ENCODE measurements at regions not wholly inside any gene's neighbourhood (a gene's known extent, or its start where the extent isn't known, plus 50 kb on each side); places are given as distances from the start of the nearest gene placed in this dataset.
A peak's percentile ranks its signal among the peaks of the same experiment; 100 is the strongest.

GRCh38 chr11:128040603-128041002 lies 546.8 kb downstream of the ETS1 start:
- no peak for DNase-seq (ENCODE audit: low read depth, low spot score)

- DNase-seq (ENCODE audit: low read depth, low spot score) = no peak
These were observed 548.0 kb downstream of the ETS1 start for GRCh38 chr11:128039140-128040021.

DNA sequence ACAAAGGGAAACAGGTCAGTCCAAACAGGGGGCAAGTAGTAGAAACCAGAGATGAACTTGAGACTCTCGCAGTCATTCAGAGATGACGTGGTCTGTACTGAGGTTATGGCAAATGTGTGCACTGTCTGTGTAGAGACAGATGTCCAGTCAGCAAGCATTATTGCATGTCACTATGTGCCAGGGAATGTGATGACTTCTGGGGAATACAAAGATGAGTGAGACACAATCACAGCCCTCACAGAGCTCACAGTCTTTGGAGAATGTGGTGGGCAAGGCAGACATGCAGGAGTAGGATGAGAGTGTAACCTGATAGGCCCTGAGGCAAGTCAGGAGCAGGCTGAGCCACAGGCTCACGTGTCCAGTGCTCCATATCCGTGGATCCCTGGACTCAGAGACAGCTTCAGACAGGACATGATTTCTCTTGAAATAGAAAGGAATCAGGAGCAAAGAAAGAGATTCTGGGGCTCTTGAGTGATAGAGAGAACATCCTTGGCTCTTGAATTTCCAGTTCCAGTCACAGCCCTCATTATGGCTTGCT lies 550.7 kb downstream of the ETS1 start:
- no peak for DNase-seq (ENCODE audit: low read depth, low spot score)

DNA sequence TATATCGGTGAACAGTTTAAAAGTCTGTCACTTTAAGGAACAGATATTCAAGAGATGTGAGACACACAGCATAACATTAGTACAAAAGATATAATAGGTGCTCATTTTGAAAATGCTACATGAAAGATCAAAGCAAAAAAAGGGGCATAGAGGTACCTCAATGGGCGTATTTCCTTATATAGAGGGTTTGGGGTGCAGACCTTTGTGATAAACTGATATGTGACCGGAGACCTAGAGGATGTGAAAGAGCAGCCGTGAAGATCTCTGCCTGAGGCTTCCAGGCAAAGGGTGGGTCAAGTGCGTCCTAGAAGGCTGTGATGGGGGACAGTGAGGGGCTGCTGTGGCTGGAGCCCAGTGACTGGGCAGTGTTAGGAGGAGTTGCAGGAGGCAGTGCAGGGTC lies 551.4 kb downstream of the ETS1 start:
- no peak for DNase-seq (ENCODE audit: low read depth, low spot score)

DNA sequence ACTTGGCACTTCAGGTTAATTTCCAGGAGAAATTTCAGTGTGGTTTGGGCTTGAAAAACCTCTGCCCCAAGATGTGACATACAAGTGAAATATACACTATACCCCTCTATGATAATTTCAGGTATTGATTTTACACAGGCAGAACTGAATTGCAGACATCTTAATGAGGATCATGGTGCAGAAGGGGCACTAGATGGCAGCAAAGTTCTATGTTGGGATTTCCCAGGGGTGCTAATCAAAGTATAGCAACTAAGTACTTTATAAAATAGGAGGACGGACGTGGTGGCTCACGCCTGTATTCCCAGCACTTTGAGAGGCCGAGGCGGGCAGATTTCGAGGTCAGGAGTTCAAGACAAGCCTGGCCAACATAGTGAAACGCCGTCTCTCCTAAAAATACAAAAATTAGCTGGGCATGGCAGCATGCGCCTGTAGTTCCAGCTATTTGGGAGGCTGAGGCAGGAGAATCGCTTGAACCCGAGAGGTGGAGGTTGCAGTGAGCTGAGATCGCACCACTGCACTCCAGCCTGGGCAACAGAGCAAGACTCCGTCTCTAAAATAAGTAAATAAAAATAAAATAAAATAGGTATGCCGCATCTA lies 555.7 kb downstream of the ETS1 start:
- DNase-seq (ENCODE audit: low read depth, low spot score) = peak; percentile 25

- no peak for DNase-seq (ENCODE audit: low read depth, low spot score)
These were observed 558.1 kb downstream of the ETS1 start for GRCh38 chr11:128029219-128029722.

DNA sequence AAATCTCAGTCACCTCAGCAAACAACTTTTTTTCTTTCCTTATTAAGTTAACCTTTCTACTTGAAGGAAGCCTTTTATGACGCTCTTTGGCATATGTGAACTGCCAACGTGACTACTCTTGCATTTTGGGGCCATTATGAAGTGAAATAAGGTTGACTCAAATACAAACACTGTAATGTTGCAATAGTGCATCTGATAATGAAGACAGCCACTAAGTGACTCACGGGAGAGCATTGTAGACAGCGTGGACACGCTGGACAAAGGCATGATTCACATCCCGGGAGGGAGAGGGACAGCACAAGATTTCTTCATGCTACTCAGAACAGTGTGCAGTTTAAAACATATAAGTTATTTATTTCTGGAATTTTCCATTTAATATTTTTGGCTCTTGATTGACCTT lies 560.8 kb downstream of the ETS1 start:
- no peak for DNase-seq (ENCODE audit: low read depth, low spot score)

DNA sequence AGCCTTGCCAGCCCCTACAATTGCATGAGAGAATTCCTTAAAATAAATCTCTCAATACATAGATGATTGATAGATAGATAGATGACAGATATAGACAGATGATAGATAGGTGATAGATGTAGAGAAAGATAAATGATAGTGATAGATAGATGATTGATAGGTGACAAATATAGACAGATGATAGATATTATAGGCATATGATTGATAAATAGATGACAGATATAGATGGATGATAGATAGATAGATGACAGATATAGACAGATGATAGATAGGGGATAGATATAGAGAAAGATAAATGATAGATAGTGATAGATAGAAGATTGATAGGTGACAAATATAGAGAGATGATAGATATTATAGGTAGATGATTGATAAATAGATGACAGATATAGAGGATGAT lies 564.6 kb downstream of the ETS1 start:
- DNase-seq (ENCODE audit: low read depth, low spot score) = no peak

- no peak for DNase-seq (ENCODE audit: low read depth, low spot score)
These were observed 565.4 kb downstream of the ETS1 start for GRCh38 chr11:128022007-128022368.

DNA sequence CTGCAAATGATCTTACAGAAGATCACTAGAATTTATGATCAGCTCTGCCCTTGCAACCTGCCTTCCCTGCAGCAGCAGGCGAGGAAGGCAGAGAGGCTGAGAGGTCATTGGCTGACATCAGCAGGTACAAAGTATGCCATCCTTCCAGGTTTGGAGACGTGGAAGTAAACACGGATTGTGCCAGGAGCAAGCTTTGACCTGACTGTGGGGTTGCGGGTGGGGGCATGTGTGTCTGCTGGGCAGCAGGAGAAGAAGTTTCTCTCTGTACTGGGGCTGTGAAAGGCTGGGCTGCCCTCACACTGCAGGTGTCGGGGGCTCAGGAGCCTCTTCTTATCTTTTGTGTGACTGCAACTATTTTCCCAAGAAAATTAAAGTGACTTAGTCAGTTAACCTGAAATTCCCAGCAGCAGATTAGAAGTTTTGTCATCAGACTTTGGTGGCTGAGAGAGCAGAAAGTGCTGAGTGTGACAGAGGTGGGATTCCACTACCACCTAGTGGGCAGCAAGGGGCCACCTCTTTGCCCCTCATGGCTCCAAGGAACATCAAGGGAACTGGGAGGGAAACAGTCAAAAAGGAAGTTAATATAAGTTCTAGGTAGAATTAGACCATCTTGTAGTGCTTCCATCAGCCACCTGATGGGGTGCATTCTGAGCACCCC lies 565.9 kb downstream of the ETS1 start:
- peak; percentile 42 for DNase-seq (ENCODE audit: low read depth, low spot score)

- DNase-seq (ENCODE audit: low read depth, low spot score) = no peak
These were observed 568.7 kb downstream of the ETS1 start for GRCh38 chr11:128018692-128019091.

- DNase-seq (ENCODE audit: low read depth, low spot score) = no peak
These were observed 581.8 kb downstream of the ETS1 start for GRCh38 chr11:128005562-128005961.

- no peak for DNase-seq (ENCODE audit: low read depth, low spot score)
These were observed 588.9 kb downstream of the ETS1 start for GRCh38 chr11:127998421-127998820.

- no peak for DNase-seq (ENCODE audit: low read depth, low spot score)
These were observed 589.8 kb downstream of the ETS1 start for GRCh38 chr11:127997594-127997993.

DNA sequence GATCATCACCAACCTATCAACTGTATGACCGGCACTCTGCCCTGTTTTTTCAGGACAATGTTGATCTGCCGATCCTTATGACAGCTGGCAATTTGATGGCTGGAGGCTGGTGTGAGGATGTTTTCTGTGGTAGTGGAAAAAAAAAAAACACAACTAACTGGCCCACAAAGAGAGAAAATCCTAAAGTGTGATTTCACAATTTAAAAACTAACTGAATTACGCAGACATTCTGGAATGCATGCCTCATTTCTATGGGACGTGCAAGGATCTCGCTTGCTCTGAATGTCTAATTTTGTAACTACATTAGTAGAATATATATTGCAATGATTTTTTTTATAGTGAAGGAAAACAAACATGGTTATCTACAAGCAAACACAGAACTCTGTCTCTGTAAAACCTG lies 590.5 kb downstream of the ETS1 start:
- no peak for DNase-seq (ENCODE audit: low read depth, low spot score)

- no peak for DNase-seq (ENCODE audit: low read depth, low spot score)
These were observed 591.4 kb downstream of the ETS1 start for GRCh38 chr11:127995921-127996320.

GRCh38 chr11:127994736-127995135 lies 592.6 kb downstream of the ETS1 start:
- DNase-seq (ENCODE audit: low read depth, low spot score) = no peak

DNA sequence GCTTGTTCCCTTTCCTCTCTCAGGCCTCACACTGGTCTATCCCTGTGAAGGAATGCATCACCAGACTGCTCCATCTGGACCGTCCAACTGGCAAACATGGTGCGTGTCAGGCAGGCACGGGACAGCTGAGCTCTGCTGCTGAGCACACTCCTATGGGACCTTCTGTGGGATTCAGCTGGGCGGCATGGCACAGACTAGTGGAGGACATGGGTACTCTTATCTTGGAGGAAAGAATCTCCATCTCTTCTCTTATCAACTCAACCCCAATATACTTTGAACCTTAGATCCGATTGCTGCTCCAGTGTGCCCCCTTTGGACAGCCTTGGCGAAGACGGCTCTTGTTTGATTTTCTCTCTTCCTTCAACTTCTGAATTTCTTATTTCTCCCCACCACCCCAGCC lies 593.6 kb downstream of the ETS1 start:
- DNase-seq (ENCODE audit: low read depth, low spot score) = peak; percentile 6

GRCh38 chr11:127993281-127993680 lies 594.1 kb downstream of the ETS1 start:
- no peak for DNase-seq (ENCODE audit: low read depth, low spot score)

GRCh38 chr11:127986073-127986472 lies 601.3 kb downstream of the ETS1 start:
- peak; percentile 51 for DNase-seq (ENCODE audit: low read depth, low spot score)

DNA sequence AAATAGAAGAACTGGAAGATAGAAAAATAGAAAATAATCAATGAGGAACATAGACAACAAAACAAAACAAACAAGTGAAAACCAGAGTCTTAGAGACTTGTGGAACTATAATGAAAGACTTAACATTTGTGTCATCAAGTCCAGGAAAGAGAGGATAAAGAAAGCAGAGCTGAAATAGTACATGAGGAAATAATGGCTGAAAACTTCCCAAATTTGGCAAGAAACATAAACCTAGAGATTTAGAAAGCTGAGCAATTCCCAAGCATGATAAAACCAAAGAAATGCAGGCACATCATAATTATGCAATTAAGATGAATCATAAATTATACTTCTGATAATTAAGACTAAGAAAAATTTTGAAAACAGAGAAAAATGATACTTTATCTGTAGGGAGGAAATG lies 614.5 kb downstream of the ETS1 start:
- DNase-seq (ENCODE audit: low read depth, low spot score) = no peak

- DNase-seq (ENCODE audit: low read depth, low spot score) = no peak
These were observed 615.9 kb downstream of the ETS1 start for GRCh38 chr11:127971448-127971847.

Measured in ELF-1 (cell line).